HCT116 (cell line): ENCODE measurements at regions not wholly inside any gene's neighbourhood (a gene's known extent, or its start where the extent isn't known, plus 50 kb on each side); places are given as distances from the start of the nearest gene placed in this dataset.

Experiments
- EGR1 ChIP-seq: IDR thresholded peaks from 2 replicates; pipeline ENCODE4 v1.6.1; 2012; ENCODE audit warnings: low read depth
- REST ChIP-seq: IDR thresholded peaks from 2 replicates; pipeline ENCODE4 v1.6.1; 2012; ENCODE audit warnings: low read depth

DNA sequence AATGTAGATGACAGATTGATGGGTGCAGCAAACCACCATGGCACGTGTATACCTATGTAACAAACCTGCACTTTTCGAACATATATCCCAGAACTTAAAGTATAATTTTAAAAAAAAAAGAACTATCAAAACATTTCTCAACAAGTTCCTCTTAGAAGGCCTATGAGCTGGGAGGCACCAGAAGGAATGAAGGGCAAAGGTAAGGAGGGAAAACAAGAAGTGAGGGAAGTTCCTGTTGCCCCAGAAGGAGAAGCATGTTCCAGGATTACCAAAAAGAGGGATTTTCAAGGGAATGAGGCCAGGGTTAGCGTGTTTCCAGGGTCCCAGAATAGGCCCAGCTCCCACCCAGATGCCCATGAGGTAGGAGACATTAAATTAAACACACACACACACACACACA lies 361.0 kb downstream of the SETD4 start:
- TF ChIP-seq REST (no peak), EGR1 (no peak)
